Type B pancreatic cell (in vitro differentiated cells): ENCODE measurements at regions not wholly inside any gene's neighbourhood (a gene's known extent, or its start where the extent isn't known, plus 50 kb on each side); places are given as distances from the start of the nearest gene placed in this dataset.

Experiments used
- DNase-seq: peaks from one replicate; pipeline ENCODE4 v3.0.0; 2021; ENCODE audit warnings: mixed read lengths; ENCODE audit not compliant: unreplicated experiment; ENCODE audit errors: extremely low spot score
- H3K27ac Mint-ChIP-seq: 2 replicates; pipeline ENCODE4 v1.8.0; 2021; ENCODE audit warnings: mild to moderate bottlenecking, mixed read lengths
- H3K27me3 Mint-ChIP-seq: 2 replicates; pipeline ENCODE4 v1.8.0; 2021; ENCODE audit warnings: mixed read lengths
- H3K36me3 Mint-ChIP-seq: 2 replicates; pipeline ENCODE4 v1.8.0; 2021; ENCODE audit warnings: mixed read lengths
- H3K4me1 Mint-ChIP-seq: one replicate; pipeline ENCODE4 v1.8.0; 2021; ENCODE audit warnings: mixed read lengths; ENCODE audit not compliant: unreplicated experiment
- H3K4me3 Mint-ChIP-seq: 2 replicates; pipeline ENCODE4 v1.8.0; 2021; ENCODE audit warnings: mild to moderate bottlenecking, mixed read lengths
- H3K9me3 Mint-ChIP-seq: 2 replicates; pipeline ENCODE4 v1.8.0; 2021; ENCODE audit warnings: mixed read lengths
- TF ChIP-seq, protein P1 (sequence below): fragments of 200-600 bp; sonication (generic); conservative IDR thresholded peaks from 2 replicates; pipeline ENCODE4 v1.5.0; 2021; ENCODE audit warnings: antibody characterized with exemption, mild to moderate bottlenecking

DNA sequence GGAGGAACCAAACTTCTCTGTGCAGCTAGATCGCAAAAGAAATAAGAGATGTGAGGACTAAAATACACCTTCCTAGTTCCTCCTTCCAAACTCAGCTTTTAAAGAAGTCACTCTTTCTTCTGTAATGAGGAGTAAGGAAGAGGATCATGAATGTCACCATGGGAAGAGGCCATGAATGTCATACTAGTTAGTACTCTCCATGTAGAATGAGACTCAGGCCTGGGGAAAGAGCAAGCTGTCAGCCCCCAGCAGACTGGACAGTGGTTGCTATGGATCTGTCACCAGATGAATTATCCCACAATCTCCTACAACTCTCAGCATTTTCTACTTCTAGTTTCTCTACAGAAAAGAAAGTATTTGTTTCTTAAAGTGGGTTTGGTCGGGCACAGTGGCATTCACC is 57.1 kb upstream of the PRDM8 start:
- TF ChIP-seq, protein P1, sequence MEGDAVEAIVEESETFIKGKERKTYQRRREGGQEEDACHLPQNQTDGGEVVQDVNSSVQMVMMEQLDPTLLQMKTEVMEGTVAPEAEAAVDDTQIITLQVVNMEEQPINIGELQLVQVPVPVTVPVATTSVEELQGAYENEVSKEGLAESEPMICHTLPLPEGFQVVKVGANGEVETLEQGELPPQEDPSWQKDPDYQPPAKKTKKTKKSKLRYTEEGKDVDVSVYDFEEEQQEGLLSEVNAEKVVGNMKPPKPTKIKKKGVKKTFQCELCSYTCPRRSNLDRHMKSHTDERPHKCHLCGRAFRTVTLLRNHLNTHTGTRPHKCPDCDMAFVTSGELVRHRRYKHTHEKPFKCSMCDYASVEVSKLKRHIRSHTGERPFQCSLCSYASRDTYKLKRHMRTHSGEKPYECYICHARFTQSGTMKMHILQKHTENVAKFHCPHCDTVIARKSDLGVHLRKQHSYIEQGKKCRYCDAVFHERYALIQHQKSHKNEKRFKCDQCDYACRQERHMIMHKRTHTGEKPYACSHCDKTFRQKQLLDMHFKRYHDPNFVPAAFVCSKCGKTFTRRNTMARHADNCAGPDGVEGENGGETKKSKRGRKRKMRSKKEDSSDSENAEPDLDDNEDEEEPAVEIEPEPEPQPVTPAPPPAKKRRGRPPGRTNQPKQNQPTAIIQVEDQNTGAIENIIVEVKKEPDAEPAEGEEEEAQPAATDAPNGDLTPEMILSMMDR: no peak
- H3K4me3 Mint-ChIP-seq: no peak overlapping the region
- H3K36me3 Mint-ChIP-seq: no peaks in the 10 kb centered on the region
- no peaks in the 10 kb centered on the region for H3K9me3 Mint-ChIP-seq
- DNase-seq: no peak
- H3K27me3 Mint-ChIP-seq: peaks cover 5% of the 10 kb centered on the region
- H3K4me1 Mint-ChIP-seq: no peaks in the 10 kb centered on the region
- H3K27ac Mint-ChIP-seq: no peak overlapping the region

DNA sequence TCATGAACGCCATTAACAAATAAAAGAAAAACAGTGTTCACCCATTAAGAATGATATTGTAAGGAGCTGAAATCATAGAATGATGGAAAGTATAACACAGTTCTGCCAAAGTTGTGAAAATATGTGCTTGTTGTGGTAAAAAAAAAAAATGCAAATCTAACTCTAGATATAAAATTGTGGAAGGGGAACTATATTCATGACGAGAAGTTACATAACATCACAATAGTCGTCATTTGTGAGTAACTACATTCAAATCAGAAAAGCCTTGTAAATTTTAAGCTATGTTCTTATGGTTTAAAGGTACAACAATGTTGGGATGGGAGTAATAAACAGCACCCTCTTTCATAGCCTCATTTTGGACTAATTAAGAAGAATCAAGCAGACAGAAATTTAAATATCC is 57.6 kb upstream of the PRDM8 start:
- no peak overlapping the region for H3K27ac Mint-ChIP-seq
- H3K27me3 Mint-ChIP-seq: peaks cover 4% of the 10 kb centered on the region
- no peaks in the 10 kb centered on the region for H3K4me1 Mint-ChIP-seq
- TF ChIP-seq, protein P1: no peak
- H3K36me3 Mint-ChIP-seq: no peaks in the 10 kb centered on the region
- no peaks in the 10 kb centered on the region for H3K9me3 Mint-ChIP-seq
- no peak overlapping the region for H3K4me3 Mint-ChIP-seq
- DNase-seq: no peak

DNA sequence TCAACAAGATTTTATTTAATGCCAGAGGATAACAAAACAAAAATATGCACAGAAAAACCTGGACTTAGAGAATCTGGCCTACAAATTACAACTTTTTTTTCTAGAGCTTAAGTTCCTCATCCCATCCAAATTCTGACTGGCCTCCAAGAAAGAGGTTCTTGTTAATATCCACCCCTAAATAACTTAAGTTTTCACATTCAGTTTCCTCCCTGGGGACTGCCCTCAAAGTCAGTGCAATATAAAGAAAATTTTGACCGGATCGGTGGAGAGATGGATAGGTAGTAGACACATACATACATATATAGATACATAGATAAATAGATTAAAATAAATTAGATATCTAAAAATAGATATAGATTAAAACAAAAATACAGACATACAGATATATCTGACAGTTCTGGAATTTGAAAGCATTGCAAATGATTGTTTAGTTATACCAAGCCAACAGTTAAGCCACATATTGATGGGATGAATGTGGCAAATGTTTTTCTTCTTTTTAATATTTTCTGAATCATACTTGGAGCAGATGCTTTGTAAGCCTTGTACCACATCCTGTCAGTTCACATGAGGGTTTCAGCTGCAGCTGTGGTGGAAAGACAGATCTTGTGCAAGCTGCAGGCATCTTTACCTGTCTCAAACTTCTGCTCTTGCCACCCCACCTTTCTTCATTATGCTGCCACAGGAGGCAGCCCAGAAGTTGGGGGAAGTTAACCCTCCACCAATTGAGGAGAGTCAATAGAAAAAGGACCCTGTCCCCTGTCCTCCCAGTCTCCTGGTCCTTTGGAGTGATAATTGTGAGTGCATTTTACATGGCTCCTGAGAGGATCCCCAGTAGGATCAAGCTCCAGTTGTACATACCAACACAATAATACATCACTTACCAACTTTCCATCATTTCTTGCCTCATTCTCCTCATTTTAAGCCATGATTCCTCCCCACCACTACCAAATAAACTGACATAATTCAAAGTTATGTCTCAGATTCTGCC is 58.5 kb upstream of the PRDM8 start:
- DNase-seq: no peak
- Mint-ChIP-seq H3K36me3 (no peaks in the 10 kb centered on the region), H3K27ac (no peak overlapping the region), H3K27me3 (peaks cover 4% of the 10 kb centered on the region), H3K9me3 (no peaks in the 10 kb centered on the region), H3K4me1 (no peaks in the 10 kb centered on the region), H3K4me3 (no peak overlapping the region)
- TF ChIP-seq, protein P1: no peak

DNA sequence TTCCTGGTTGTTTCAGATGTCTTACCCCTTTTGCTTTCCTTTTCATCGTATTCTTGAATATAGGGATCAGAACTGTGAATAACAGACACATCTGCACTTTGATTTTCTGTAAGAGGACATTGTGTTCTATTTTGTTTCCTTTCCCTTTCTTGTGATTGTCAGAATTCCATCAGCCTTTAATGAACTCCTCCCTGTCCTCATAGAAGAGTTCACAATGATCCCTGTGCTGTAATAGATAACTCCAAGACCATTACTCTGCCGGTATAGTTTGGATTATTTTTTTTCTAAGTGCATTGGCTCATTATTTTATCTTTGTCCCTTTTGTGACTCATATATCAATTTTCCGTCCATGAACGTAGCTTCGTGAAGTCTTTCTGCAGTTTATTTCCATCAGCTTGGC is 59.7 kb upstream of the PRDM8 start:
- no peak overlapping the region for H3K27ac Mint-ChIP-seq
- DNase-seq: no peak
- H3K4me3 Mint-ChIP-seq: no peak overlapping the region
- H3K36me3 Mint-ChIP-seq: no peaks in the 10 kb centered on the region
- peaks cover 5% of the 10 kb centered on the region for H3K27me3 Mint-ChIP-seq
- TF ChIP-seq, protein P1: no peak
- H3K9me3 Mint-ChIP-seq: no peaks in the 10 kb centered on the region
- H3K4me1 Mint-ChIP-seq: no peaks in the 10 kb centered on the region

DNA sequence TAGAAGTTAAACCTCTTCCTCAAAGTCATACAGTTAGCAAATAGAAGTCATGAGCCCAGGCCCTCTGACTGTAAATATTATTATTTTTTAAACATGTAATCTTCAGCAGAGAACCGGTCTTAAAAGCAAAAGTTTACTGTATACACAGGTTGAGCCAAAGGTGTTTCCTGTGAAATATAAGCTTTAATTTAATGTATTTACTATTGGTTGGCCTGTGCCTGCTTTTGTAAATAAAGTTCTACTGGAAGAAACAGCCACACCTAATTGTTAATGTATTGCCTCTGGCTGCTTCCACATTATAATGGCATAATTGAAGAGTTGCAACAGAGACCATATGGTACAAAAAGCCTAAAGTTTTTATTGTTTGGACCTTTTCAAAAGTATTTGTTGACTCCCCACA is 61.0 kb upstream of the PRDM8 start:
- H3K9me3 Mint-ChIP-seq: no peaks in the 10 kb centered on the region

More for the DNA sequence above, 61.0 kb upstream of the PRDM8 start:
- H3K4me1 Mint-ChIP-seq: no peaks in the 10 kb centered on the region
- H3K27me3 Mint-ChIP-seq: peaks cover 7% of the 10 kb centered on the region
- no peak overlapping the region for H3K4me3 Mint-ChIP-seq
- no peak overlapping the region for H3K27ac Mint-ChIP-seq
- TF ChIP-seq, protein P1: no peak
- H3K36me3 Mint-ChIP-seq: no peaks in the 10 kb centered on the region
- DNase-seq: no peak
